HepG2 (cell line): ENCODE measurements at regions not wholly inside any gene's neighbourhood (a gene's known extent, or its start where the extent isn't known, plus 50 kb on each side); places are given as distances from the start of the nearest gene placed in this dataset.

Experiments
- ATAC-seq: fragments of 200-7000 bp; cut with Tn5 transposase; 3 replicates; pipeline ENCODE4 v1.9.1; 2020; ENCODE audit warnings: mild to moderate bottlenecking, moderate library complexity
- BruUV-seq: library from RNA; stranded (reverse); fragments of 400-500 nt; replicated peaks from 2 replicates; lab custom pipeline; 2021; lab: Mats Ljungman, UMichigan
- CTCF ChIA-PET: fragments of 300-600 bp; formaldehyde crosslinking; extraction: SDS; loops from one replicate; lab custom pipeline; 2021; ENCODE audit warnings: low total read pairs, inconsistent platforms, low intra/inter-chr PET ratio; lab: Yijun Ruan, JAX
- POLR2A ChIA-PET: fragments of 350-600 bp; sonication (Branson Sonifier 250); formaldehyde crosslinking; loops from one replicate; lab custom pipeline; 2020; ENCODE audit warnings: antibody characterized with exemption, inconsistent platforms; lab: Yijun Ruan, JAX
- DNase-seq: peaks from one replicate; pipeline ENCODE4 v3.0.0-alpha.2; 2015; ENCODE audit warnings: low spot score
- FAIRE-seq: peaks from 3 replicates; lab custom pipeline; 2011; peaks lifted over from hg19 to GRCh38; lab: Jason Lieb, UNC
- H2AFZ ChIP-seq: one replicate; pipeline ENCODE4 v1.6.1; 2011; ENCODE audit warnings: low read length, inconsistent platforms
- H3K27ac ChIP-seq: fragments of 300-600 bp; 3 replicates; pipeline ENCODE4 v1.8.0; 2011; ENCODE audit warnings: mixed run types, mild to moderate bottlenecking, mixed read lengths, low read length, inconsistent platforms; ENCODE audit not compliant: insufficient read depth; ENCODE audit errors: extremely low read length
- H3K27me3 ChIP-seq, 2 experiments: fragments of 200-600 bp in 1 of 2; 2 replicates in 1 of 2; 3 replicates in 1 of 2; pipeline versions ENCODE4 v1.6.0 to v1.8.0; 2011; ENCODE audit warnings: low read length in 2 of 2, mild to moderate bottlenecking in 2 of 2, moderate library complexity in 2 of 2, inconsistent platforms in 1 of 2; ENCODE audit not compliant: insufficient read depth in 2 of 2, control insufficient read depth in 1 of 2
- H3K36me3 ChIP-seq, 2 experiments: fragments of 200-600 bp in 1 of 2; replicated peaks in 1 of 2; 2 replicates in 1 of 2; 3 replicates in 1 of 2; pipeline versions ENCODE4 v1.5.1 to v1.8.0; 2011; ENCODE audit warnings: low read length in 2 of 2, inconsistent platforms in 1 of 2; ENCODE audit not compliant: insufficient read depth in 2 of 2, control insufficient read depth in 1 of 2
- H3K4me1 ChIP-seq: 2 replicates; pipeline ENCODE4 v1.5.1; 2012; ENCODE audit warnings: low read length, inconsistent platforms; ENCODE audit not compliant: insufficient read depth
- H3K4me2 ChIP-seq: 2 replicates; pipeline ENCODE4 v1.6.0; 2011; ENCODE audit warnings: low read depth, low read length, inconsistent platforms
- H3K4me3 ChIP-seq, 3 experiments: fragments of 200-600 bp in 1 of 3; sonication (generic), shearing (Covaris generic) in 1 of 3; replicated peaks in 1 of 3; 2 replicates each; pipeline ENCODE4 v1.5.1; 2011 to 2016; ENCODE audit warnings: low read length in 3 of 3, inconsistent platforms in 2 of 3, low read depth in 2 of 3, mild to moderate bottlenecking in 2 of 3, control low read depth in 1 of 3, mixed read lengths in 1 of 3; ENCODE audit not compliant: insufficient read depth in 1 of 3
- H3K79me2 ChIP-seq: one replicate; pipeline ENCODE4 v1.6.1; 2011; ENCODE audit warnings: low read length, inconsistent platforms; ENCODE audit not compliant: insufficient read depth
- H3K9ac ChIP-seq: 2 replicates; pipeline ENCODE4 v1.6.0; 2011; ENCODE audit warnings: mild to moderate bottlenecking, low read depth, low read length, inconsistent platforms; ENCODE audit not compliant: insufficient read depth
- H3K9me3 ChIP-seq: 2 replicates; pipeline ENCODE4 v1.5.1; 2012; ENCODE audit warnings: mild to moderate bottlenecking, low read length
- H4K20me1 ChIP-seq: 2 replicates; pipeline ENCODE4 v1.6.0; 2011; ENCODE audit warnings: inconsistent platforms, mild to moderate bottlenecking, low read length, moderate library complexity; ENCODE audit not compliant: insufficient read depth
- ARHGAP35 ChIP-seq: sonication (generic); formaldehyde crosslinking; IDR thresholded peaks from 2 replicates; pipeline ENCODE4 v1.9.0; 2022; ENCODE audit warnings: mild to moderate bottlenecking, inconsistent platforms, moderate library complexity, missing genetic modification reagents, borderline replicate concordance
- BATF2 ChIP-seq: sonication (generic); formaldehyde crosslinking; IDR thresholded peaks from 2 replicates; pipeline ENCODE4 v1.8.0; 2022; ENCODE audit warnings: mild to moderate bottlenecking, missing genetic modification reagents, moderate library complexity
- EP300 ChIP-seq, 3 experiments: sonication (generic) in 1 of 3; formaldehyde crosslinking in 1 of 3; IDR thresholded peaks; 2 replicates each; pipeline versions ENCODE4 v1.5.1 to v1.6.1; 2011 to 2020; ENCODE audit warnings: low read depth in 2 of 3, low read length in 2 of 3, borderline replicate concordance in 1 of 3, improper control_type of control experiment in 1 of 3, mild to moderate bottlenecking in 1 of 3, missing genetic modification reagents in 1 of 3, moderate library complexity in 1 of 3
- ETS1 ChIP-seq: sonication (generic); formaldehyde crosslinking; IDR thresholded peaks from 2 replicates; pipeline ENCODE4 v1.4.0; 2020; ENCODE audit warnings: missing genetic modification reagents
- IKZF1 ChIP-seq: fragments of 450-650 bp; IDR thresholded peaks from 2 replicates; pipeline ENCODE4 v1.7.1; 2016
- NONO ChIP-seq, 2 experiments: fragments of 450-650 bp in 1 of 2; sonication (generic) in 1 of 2; formaldehyde crosslinking in 1 of 2; IDR thresholded peaks in 1 of 2; conservative IDR thresholded peaks in 1 of 2; 2 replicates each; pipeline versions ENCODE4 v1.6.1 to v1.8.0; 2017 to 2022; ENCODE audit warnings: mild to moderate bottlenecking in 1 of 2, missing genetic modification reagents in 1 of 2, moderate library complexity in 1 of 2
- PHF20 ChIP-seq: sonication (generic); formaldehyde crosslinking; IDR thresholded peaks from 2 replicates; pipeline ENCODE4 v1.5.0; 2020; ENCODE audit warnings: mild to moderate bottlenecking, missing genetic modification reagents
- RXRA ChIP-seq: sonication (generic); formaldehyde crosslinking; IDR thresholded peaks from 2 replicates; pipeline ENCODE4 v1.5.1; 2020; ENCODE audit warnings: missing genetic modification reagents
- SALL2 ChIP-seq: sonication (generic); formaldehyde crosslinking; IDR thresholded peaks from 2 replicates; pipeline ENCODE4 v1.8.1; 2023; ENCODE audit warnings: mild to moderate bottlenecking, missing genetic modification reagents, inconsistent platforms
- SNAPC5 ChIP-seq: sonication (generic); formaldehyde crosslinking; IDR thresholded peaks from 2 replicates; pipeline ENCODE4 v1.8.1; 2023; ENCODE audit warnings: mild to moderate bottlenecking, missing genetic modification reagents, borderline replicate concordance
- SPEN ChIP-seq: sonication (generic); formaldehyde crosslinking; IDR thresholded peaks from 2 replicates; pipeline ENCODE4 v1.5.1; 2020; ENCODE audit warnings: low read depth, mild to moderate bottlenecking, missing genetic modification reagents
- TP53 ChIP-seq: sonication (generic); formaldehyde crosslinking; conservative IDR thresholded peaks from 2 replicates; pipeline ENCODE4 v1.4.0; 2020; ENCODE audit warnings: missing genetic modification reagents
- ZKSCAN8 ChIP-seq: IDR thresholded peaks from 2 replicates; pipeline ENCODE4 v1.6.1; 2016; ENCODE audit warnings: borderline replicate concordance, missing genetic modification reagents, missing compliant biosample characterization
- ZNF143 ChIP-seq: sonication (generic); formaldehyde crosslinking; IDR thresholded peaks from 2 replicates; pipeline ENCODE4 v1.4.0; 2020; ENCODE audit warnings: missing genetic modification reagents
- ZNF333 ChIP-seq: sonication (generic); formaldehyde crosslinking; IDR thresholded peaks from 2 replicates; pipeline ENCODE4 v1.4.0; 2020; ENCODE audit warnings: mild to moderate bottlenecking, missing genetic modification reagents, borderline replicate concordance
- ZNF572 ChIP-seq: sonication (generic); formaldehyde crosslinking; IDR thresholded peaks from 2 replicates; pipeline ENCODE4 v1.5.1; 2020; ENCODE audit warnings: mild to moderate bottlenecking, missing genetic modification reagents
- whole genome bisulfite sequencing: methylation state at CpG from one replicate; pipeline ENCODE4 v1.1.6; 2017; ENCODE audit warnings: low lambda C conversion rate; 5-methylcytosine and 5-hydroxymethylcytosine counted together
- in situ Hi-C: cut with HindIII; loops from 2 replicates; pipeline ENCODE4 v1.10.0; 2017; ENCODE audit warnings: low pct_unique_long_range_greater_than_20kb; ENCODE audit not compliant: extremely low pct_ligation_motif_present
- intact Hi-C: fragments of 100-400 bp; cut with micrococcal nuclease; formaldehyde crosslinking; loops from one replicate; pipeline ENCODE4 v1.10.0; 2022; ENCODE audit not compliant: unreplicated experiment

- CTCF ChIA-PET = no interaction called here
- intact Hi-C loops (no loop called here), in situ Hi-C loops (no loop called here)
- TF ChIP-seq IKZF1 = no peak
- TF ChIP-seq SNAPC5 (CRISPR knock-in tag) = no peak
- TF ChIP-seq TP53 (CRISPR knock-in tag) = no peak
- TF ChIP-seq ZNF143 (CRISPR knock-in tag) = no peak
- no peak for TF ChIP-seq EP300 (IDR thresholded peaks at IDR 0.05; ENCODE audit: low read depth in 2 of 2, low read length in 2 of 2)
- no peak for TF ChIP-seq EP300 (CRISPR knock-in tag; IDR thresholded peaks at IDR 0.05; ENCODE audit: borderline replicate concordance)
- no peak for TF ChIP-seq NONO (IDR thresholded peaks at IDR 0.05)
- TF ChIP-seq NONO (CRISPR knock-in tag; conservative IDR thresholded peaks at IDR 0.05) = no peak
- TF ChIP-seq SPEN = no peak
- TF ChIP-seq ARHGAP35 = no peak
- H3K4me3 ChIP-seq = no peak overlapping the region
- H2AFZ ChIP-seq = no peak overlapping the region
- WGBS = 1% methylated on average over 2 of the region's 2 CpGs
- H3K9me3 ChIP-seq = no peaks in the 10 kb centered on the region
- no peaks in the 10 kb centered on the region for H4K20me1 ChIP-seq
- DNase-seq = no peak
- H3K79me2 ChIP-seq = no peaks in the 10 kb centered on the region
- no peak overlapping the region for H3K9ac ChIP-seq
- POLR2A ChIA-PET = no interaction called here
- FAIRE-seq = no peak
- no peak for ATAC-seq
- H3K4me1 ChIP-seq = no peaks in the 10 kb centered on the region
- H3K27ac ChIP-seq = no peak overlapping the region
- no TSS peak for BruUV-seq
- no peaks in the 10 kb centered on the region for H3K36me3 ChIP-seq
- H3K27me3 ChIP-seq = no peaks in the 10 kb centered on the region
- H3K4me2 ChIP-seq = no peak overlapping the region
Measured at GRCh38 chr9:12503606-12504122, 189.5 kb upstream of the TYRP1 start.

- ChIA-PET CTCF (no interaction called here), POLR2A (no interaction called here)
- in situ Hi-C loops (no loop called here), intact Hi-C loops (no loop called here)
- Histone ChIP-seq H3K4me3 (no peak overlapping the region), H3K79me2 (no peaks in the 10 kb centered on the region), H3K4me2 (no peak overlapping the region), H3K27me3 (no peaks in the 10 kb centered on the region), H3K27ac (no peak overlapping the region), H3K9ac (no peak overlapping the region), H2AFZ (no peak overlapping the region), H3K36me3 (no peaks in the 10 kb centered on the region), H3K9me3 (no peaks in the 10 kb centered on the region), H3K4me1 (no peaks in the 10 kb centered on the region), H4K20me1 (no peaks in the 10 kb centered on the region)
- ATAC-seq = no peak
- DNase-seq = no peak
- WGBS = 0% methylated on average over 3 of the region's 3 CpGs
- no peak for FAIRE-seq
- BruUV-seq = no TSS peak
- TF ChIP-seq ZNF572 (CRISPR knock-in tag) (no peak), SALL2 (CRISPR knock-in tag) (no peak), BATF2 (no peak), RXRA (no peak), ETS1 (CRISPR knock-in tag) (no peak), ZKSCAN8 (CRISPR knock-in tag) (no peak), PHF20 (CRISPR knock-in tag) (no peak), ZNF333 (no peak)
Measured at GRCh38 chr9:12510551-12510950, 182.6 kb upstream of the TYRP1 start.
